Endothelial cell of umbilical vein (primary cell): ENCODE measurements at regions not wholly inside any gene's neighbourhood (a gene's known extent, or its start where the extent isn't known, plus 50 kb on each side); places are given as distances from the start of the nearest gene placed in this dataset.

Experiments
- BruUV-seq: library from RNA; stranded (reverse); fragments of 400-500 nt; replicated peaks from 2 replicates; lab custom pipeline; 2021; lab: Mats Ljungman, UMichigan
- CTCF ChIA-PET: fragments of 300-600, 350-600 bp; sonication (Branson Sonifier 250); formaldehyde crosslinking; loops from one replicate; lab custom pipeline; 2021; ENCODE audit warnings: antibody characterized with exemption, inconsistent platforms; lab: Charles Lee
- POLR2A ChIA-PET: fragments of 300-600, 350-600 bp; sonication (Branson Sonifier 250); formaldehyde crosslinking; loops from one replicate; lab custom pipeline; 2021; ENCODE audit warnings: antibody characterized with exemption, inconsistent platforms; lab: Charles Lee
- DNase-seq: peaks from one replicate; pipeline ENCODE4 v3.0.0-alpha.2; 2011; ENCODE audit warnings: low read depth, low spot score
- FAIRE-seq: peaks from 2 replicates; lab custom pipeline; 2011; peaks lifted over from hg19 to GRCh38; lab: Jason Lieb, UNC
- H2AFZ ChIP-seq: 2 replicates; pipeline ENCODE4 v1.6.0; 2012; ENCODE audit warnings: low read depth, low read length, control low read depth, inconsistent platforms
- H3K27ac ChIP-seq: 2 replicates; pipeline ENCODE4 v1.5.1; 2011; ENCODE audit warnings: low read depth, mild to moderate bottlenecking, control low read depth, low read length, moderate library complexity; ENCODE audit not compliant: insufficient read depth
- H3K27me3 ChIP-seq, 2 experiments: 2 replicates each; pipeline versions ENCODE4 v1.6.0 to v1.6.1; 2011; ENCODE audit warnings: low read length in 2 of 2, mixed read lengths in 1 of 2; ENCODE audit not compliant: control insufficient read depth in 2 of 2, insufficient read depth in 2 of 2
- H3K36me3 ChIP-seq, 2 experiments: 2 replicates in 1 of 2; 3 replicates in 1 of 2; pipeline ENCODE4 v1.5.1; 2011; ENCODE audit warnings: low read length in 2 of 2, mild to moderate bottlenecking in 1 of 2, moderate library complexity in 1 of 2; ENCODE audit not compliant: control insufficient read depth in 2 of 2, insufficient read depth in 2 of 2; ENCODE audit errors: extremely low read depth in 1 of 2
- H3K4me1 ChIP-seq: 3 replicates; pipeline ENCODE4 v1.5.1; 2011; ENCODE audit warnings: mild to moderate bottlenecking, low read length; ENCODE audit not compliant: control insufficient read depth, insufficient read depth; ENCODE audit errors: extremely low read depth
- H3K4me2 ChIP-seq: 2 replicates; pipeline ENCODE4 v1.6.1; 2011; ENCODE audit warnings: low read length, control low read depth, mixed read lengths; ENCODE audit not compliant: insufficient read depth
- H3K4me3 ChIP-seq, 3 experiments: fragments of 200-600 bp in 1 of 3; sonication (generic), shearing (Covaris generic) in 1 of 3; replicated peaks in 1 of 3; 2 replicates each; pipeline ENCODE4 v1.5.1; 2011 to 2016; ENCODE audit warnings: control low read depth in 3 of 3, low read length in 3 of 3, mild to moderate bottlenecking in 2 of 3, inconsistent platforms in 1 of 3, low read depth in 1 of 3, moderate library complexity in 1 of 3; ENCODE audit not compliant: insufficient read depth in 1 of 3
- H3K79me2 ChIP-seq: 2 replicates; pipeline ENCODE4 v1.6.0; 2012; ENCODE audit warnings: low read length, inconsistent platforms; ENCODE audit not compliant: control insufficient read depth, insufficient read depth
- H3K9ac ChIP-seq: replicated peaks from 2 replicates; pipeline ENCODE3; 2011; ENCODE audit warnings: low read length, control low read depth; ENCODE audit not compliant: insufficient read depth; ENCODE audit errors: extremely low read depth
- H3K9me1 ChIP-seq: replicated peaks from 3 replicates; pipeline ENCODE4 v1.6.0; 2011; ENCODE audit warnings: mild to moderate bottlenecking, low read length; ENCODE audit not compliant: control insufficient read depth, insufficient read depth; ENCODE audit errors: extremely low read depth
- H3K9me3 ChIP-seq: replicated peaks from 2 replicates; pipeline ENCODE4 v1.5.1; 2012; ENCODE audit warnings: low read length, inconsistent platforms; ENCODE audit not compliant: control insufficient read depth, insufficient read depth
- H4K20me1 ChIP-seq: replicated peaks from 2 replicates; pipeline ENCODE3; 2011; ENCODE audit warnings: mild to moderate bottlenecking, low read length; ENCODE audit not compliant: control insufficient read depth, insufficient read depth; ENCODE audit errors: extremely low read depth
- CTCF ChIP-seq, 2 donors: IDR thresholded peaks; 1 replicate in 1 of 2; 2 replicates in 1 of 2; pipeline ENCODE4 v1.5.1; 2011; ENCODE audit warnings: low read length in 2 of 2, mild to moderate bottlenecking in 2 of 2, moderate library complexity in 2 of 2, control low read depth in 1 of 2, inconsistent platforms in 1 of 2, low read depth in 1 of 2; ENCODE audit not compliant: insufficient read depth in 1 of 2; ENCODE audit errors: extremely low read depth in 1 of 2
- EZH2 ChIP-seq: IDR thresholded peaks from 2 replicates; pipeline ENCODE4 v1.6.1; 2012; ENCODE audit warnings: borderline replicate concordance, low read depth, mild to moderate bottlenecking, moderate library complexity, low read length, inconsistent platforms; ENCODE audit not compliant: severe bottlenecking
- FOS ChIP-seq: IDR thresholded peaks from 2 replicates; pipeline ENCODE4 v1.6.1; 2011; ENCODE audit warnings: mild to moderate bottlenecking, low read length, moderate library complexity, borderline replicate concordance; ENCODE audit not compliant: insufficient read depth
- GATA2 ChIP-seq: IDR thresholded peaks from 2 replicates; pipeline ENCODE4 v1.7.0; 2011; ENCODE audit warnings: low read depth, mild to moderate bottlenecking, moderate library complexity, mixed read lengths, low read length; ENCODE audit not compliant: insufficient read length, insufficient read depth
- JUN ChIP-seq: IDR thresholded peaks from 2 replicates; pipeline ENCODE4 v1.6.1; 2011; ENCODE audit warnings: borderline replicate concordance, low read depth; ENCODE audit not compliant: insufficient read length, insufficient read depth
- MAX ChIP-seq: IDR thresholded peaks from 2 replicates; pipeline ENCODE4 v1.6.1; 2011; ENCODE audit not compliant: insufficient read depth, insufficient read length
- MYC ChIP-seq: IDR thresholded peaks from one replicate; pipeline ENCODE4 v1.6.1; 2011; ENCODE audit warnings: mild to moderate bottlenecking, low read depth, low read length
- POLR2A ChIP-seq: IDR thresholded peaks from 2 replicates; pipeline ENCODE4 v1.6.1; 2012; ENCODE audit warnings: low read depth, mild to moderate bottlenecking, control low read depth, low read length
- POLR2AphosphoS5 ChIP-seq: IDR thresholded peaks from 2 replicates; pipeline ENCODE4 v1.6.1; 2012; ENCODE audit warnings: low read depth, mild to moderate bottlenecking, control low read depth, low read length, moderate library complexity; ENCODE audit not compliant: insufficient read depth
- dilution Hi-C: fragments of 300-500 bp; cut with MboI; formaldehyde crosslinking; loops from one replicate; pipeline ENCODE4 v1.15.0; 2019; ENCODE audit warnings: low sequenced_read_pairs; ENCODE audit not compliant: extremely low pct_ligation_motif_present
- intact Hi-C: fragments of 100-400 bp; cut with micrococcal nuclease; formaldehyde crosslinking; loops from one replicate; pipeline ENCODE4 v1.10.0; 2022

GRCh38 chr4:93981594-93981993 lies 153.0 kb downstream of the ATOH1 start:
- Histone ChIP-seq H3K79me2 (no peaks in the 10 kb centered on the region), H3K9me3 (no peaks in the 10 kb centered on the region), H3K9ac (no peak overlapping the region), H3K9me1 (no peaks in the 10 kb centered on the region), H3K4me2 (no peak overlapping the region), H3K27me3 (no peaks in the 10 kb centered on the region), H3K4me1 (no peaks in the 10 kb centered on the region), H4K20me1 (no peaks in the 10 kb centered on the region), H3K36me3 (no peaks in the 10 kb centered on the region), H3K27ac (no peak overlapping the region), H3K4me3 (no peak overlapping the region), H2AFZ (peak overlapping the region; percentile 61)
- BruUV-seq = no TSS peak
- CTCF ChIA-PET = no interaction called here
- DNase-seq (peak; percentile 20), FAIRE-seq (no peak)
- POLR2A ChIA-PET = no interaction called here
- TF ChIP-seq EZH2 = no peak
- intact Hi-C loops = no loop called here
- dilution Hi-C loops = no loop called here

GRCh38 chr4:93982255-93982654 lies 153.7 kb downstream of the ATOH1 start:
- TF ChIP-seq POLR2AphosphoS5 (no peak), MYC (no peak), CTCF (IDR thresholded peaks at IDR 0.05; ENCODE audit: extremely low read depth in 1 of 2, insufficient read depth in 1 of 2, low read depth in 1 of 2, low read length in 2 of 2) (no peak), POLR2A (no peak), JUN (no peak), MAX (no peak), GATA2 (no peak), EZH2 (no peak), FOS (no peak)
- DNase-seq (no peak), FAIRE-seq (no peak)
- BruUV-seq = no TSS peak
- H3K27ac ChIP-seq = no peak overlapping the region
- CTCF ChIA-PET = no interaction called here
- POLR2A ChIA-PET = no interaction called here
- no peak overlapping the region for H3K4me3 ChIP-seq
- no peaks in the 10 kb centered on the region for H3K27me3 ChIP-seq
- dilution Hi-C loops = no loop called here
- no peaks in the 10 kb centered on the region for H3K9me1 ChIP-seq
- H2AFZ ChIP-seq = no peak overlapping the region
- intact Hi-C loops = no loop called here
- no peaks in the 10 kb centered on the region for H3K4me1 ChIP-seq
- H3K79me2 ChIP-seq = no peaks in the 10 kb centered on the region
- H3K9me3 ChIP-seq = no peaks in the 10 kb centered on the region
- H3K36me3 ChIP-seq = no peaks in the 10 kb centered on the region
- H3K4me2 ChIP-seq = no peak overlapping the region
- H4K20me1 ChIP-seq = no peaks in the 10 kb centered on the region
- no peak overlapping the region for H3K9ac ChIP-seq
